ENCODE measurements at regions not wholly inside any gene's neighbourhood (a gene's known extent, or its start where the extent isn't known, plus 50 kb on each side); places are given as distances from the start of the nearest gene placed in this dataset.

- no peak for DNase-seq (ENCODE audit: low read depth)
Observed at GRCh38 chr4:176507845-176508533, 188.2 kb downstream of the SPCS3 start.

GRCh38 chr4:176508780-176509331 lies 189.1 kb downstream of the SPCS3 start:
- no peak for DNase-seq (ENCODE audit: low read depth)

GRCh38 chr4:176525576-176525975 lies 205.8 kb downstream of the SPCS3 start:
- no peak for DNase-seq (ENCODE audit: low read depth)

GRCh38 chr4:176526704-176527103 lies 206.9 kb downstream of the SPCS3 start:
- no peak for DNase-seq (ENCODE audit: low read depth)

- DNase-seq (ENCODE audit: low read depth): no peak
Observed at GRCh38 chr4:176529574-176529973, 209.8 kb downstream of the SPCS3 start.

GRCh38 chr4:176533159-176533558 lies 213.4 kb downstream of the SPCS3 start:
- DNase-seq (ENCODE audit: low read depth): no peak

- peak; percentile 91 for DNase-seq (ENCODE audit: low read depth)
Observed at GRCh38 chr4:176534566-176534965, 214.8 kb downstream of the SPCS3 start.

- peak; percentile 92 for DNase-seq (ENCODE audit: low read depth)
Observed at GRCh38 chr4:176538217-176538925, 218.6 kb downstream of the SPCS3 start.

- no peak for DNase-seq (ENCODE audit: low read depth)
Observed at GRCh38 chr4:176539091-176539784, 219.5 kb downstream of the SPCS3 start.

GRCh38 chr4:176539785-176540175 lies 220.0 kb downstream of the SPCS3 start:
- DNase-seq (ENCODE audit: low read depth): no peak

GRCh38 chr4:176540814-176541213 lies 221.0 kb downstream of the SPCS3 start:
- DNase-seq (ENCODE audit: low read depth): no peak

- DNase-seq (ENCODE audit: low read depth): no peak
Observed at GRCh38 chr4:176545872-176546271, 226.1 kb downstream of the SPCS3 start.

- no peak for DNase-seq (ENCODE audit: low read depth)
Observed at GRCh38 chr4:176546975-176547374, 227.2 kb downstream of the SPCS3 start.

- peak; percentile 55 for DNase-seq (ENCODE audit: low read depth)
Observed at GRCh38 chr4:176548571-176548970, 228.8 kb downstream of the SPCS3 start.

GRCh38 chr4:176549161-176549865 lies 229.5 kb downstream of the SPCS3 start:
- DNase-seq (ENCODE audit: low read depth): peak; percentile 44

- DNase-seq (ENCODE audit: low read depth): no peak
Observed at GRCh38 chr4:176558661-176559060, 234.1 kb downstream of the VEGFC start.

GRCh38 chr4:176561368-176561767 lies 231.4 kb downstream of the VEGFC start:
- DNase-seq (ENCODE audit: low read depth): no peak

- no peak for DNase-seq (ENCODE audit: low read depth)
Observed at GRCh38 chr4:176563591-176563990, 229.1 kb downstream of the VEGFC start.

GRCh38 chr4:176565049-176565448 lies 227.7 kb downstream of the VEGFC start:
- no peak for DNase-seq (ENCODE audit: low read depth)

GRCh38 chr4:176566769-176567168 lies 226.0 kb downstream of the VEGFC start:
- no peak for DNase-seq (ENCODE audit: low read depth)

- no peak for DNase-seq (ENCODE audit: low read depth)
Observed at GRCh38 chr4:176568238-176568637, 224.5 kb downstream of the VEGFC start.

GRCh38 chr4:176569301-176569700 lies 223.4 kb downstream of the VEGFC start:
- no peak for DNase-seq (ENCODE audit: low read depth)

All from stromal cell of bone marrow (primary cell).